Activated naive CD4-positive, alpha-beta T cell treated with anti-CD3 and anti-CD28 coated beads for 36 hours (primary cell): ENCODE measurements at regions not wholly inside any gene's neighbourhood (a gene's known extent, or its start where the extent isn't known, plus 50 kb on each side); places are given as distances from the start of the nearest gene placed in this dataset.
"Not testable (repeated sequence)": the region's sequence is repeated elsewhere in the genome, so short reads cannot be mapped to it uniquely, and the experiment has no call there.

ENCODE experiments used
- CTCF ChIA-PET: fragments of 350-600 bp; sonication (Branson Sonifier 250); formaldehyde crosslinking; loops from one replicate; lab custom pipeline; 2021; ENCODE audit warnings: antibody characterized with exemption; lab: Charles Lee
- DNase-seq: peaks from one replicate; pipeline ENCODE4 v3.0.0-alpha.2; 2020
- H3K27ac Mint-ChIP-seq: one replicate; pipeline ENCODE4 v1.8.0; 2021; ENCODE audit warnings: mild to moderate bottlenecking, mixed read lengths
- H3K27me3 Mint-ChIP-seq: one replicate; pipeline ENCODE4 v1.8.0; 2021; ENCODE audit warnings: low read depth, mixed read lengths
- H3K36me3 Mint-ChIP-seq: one replicate; pipeline ENCODE4 v1.8.0; 2021; ENCODE audit warnings: low read depth, mixed read lengths
- H3K4me1 Mint-ChIP-seq: one replicate; pipeline ENCODE4 v1.8.0; 2021; ENCODE audit warnings: low read depth, mixed read lengths
- H3K4me3 Mint-ChIP-seq: one replicate; pipeline ENCODE4 v1.8.0; 2021; ENCODE audit warnings: mild to moderate bottlenecking, moderate library complexity, mixed read lengths
- H3K9me3 Mint-ChIP-seq: one replicate; pipeline ENCODE4 v1.8.0; 2021; ENCODE audit warnings: mixed read lengths
- intact Hi-C: fragments of 100-400 bp; cut with micrococcal nuclease; formaldehyde crosslinking; loops from one replicate; pipeline ENCODE4 v1.15.1; 2023

- DNase-seq = no peak
- H3K9me3 Mint-ChIP-seq = no peaks in the 10 kb centered on the region
- no peak overlapping the region for H3K4me3 Mint-ChIP-seq
- H3K4me1 Mint-ChIP-seq = no peaks in the 10 kb centered on the region
- H3K27ac Mint-ChIP-seq = no peak overlapping the region
- CTCF ChIA-PET = no interaction called here
- no peaks in the 10 kb centered on the region for H3K36me3 Mint-ChIP-seq
- H3K27me3 Mint-ChIP-seq = peaks cover 27% of the 10 kb centered on the region
- intact Hi-C loops = no loop called here
Observed at GRCh38 chr6:99810942-99811620, 182.9 kb downstream of the MCHR2 start.

- DNase-seq = no peak
- Mint-ChIP-seq H3K27me3 (peaks cover 27% of the 10 kb centered on the region), H3K4me3 (no peak overlapping the region), H3K36me3 (no peaks in the 10 kb centered on the region), H3K27ac (no peak overlapping the region), H3K9me3 (no peaks in the 10 kb centered on the region), H3K4me1 (no peaks in the 10 kb centered on the region)
- CTCF ChIA-PET = no interaction called here
- intact Hi-C loops = no loop called here
Observed at GRCh38 chr6:99811636-99812035, 182.4 kb downstream of the MCHR2 start.

- intact Hi-C loops = no loop called here
- Mint-ChIP-seq H3K27me3 (peaks cover 25% of the 10 kb centered on the region), H3K4me1 (no peaks in the 10 kb centered on the region), H3K27ac (no peak overlapping the region), H3K36me3 (no peaks in the 10 kb centered on the region), H3K4me3 (no peak overlapping the region), H3K9me3 (no peaks in the 10 kb centered on the region)
- no peak for DNase-seq
- CTCF ChIA-PET = no interaction called here
Observed at GRCh38 chr6:99813565-99813964, 180.5 kb downstream of the MCHR2 start.

GRCh38 chr6:99814230-99814928 lies 179.6 kb downstream of the MCHR2 start:
- Mint-ChIP-seq H3K27ac (no peak overlapping the region), H3K27me3 (peaks cover 21% of the 10 kb centered on the region), H3K4me1 (no peaks in the 10 kb centered on the region), H3K4me3 (no peak overlapping the region), H3K36me3 (no peaks in the 10 kb centered on the region), H3K9me3 (no peaks in the 10 kb centered on the region)
- DNase-seq = no peak
- intact Hi-C loops = no loop called here
- CTCF ChIA-PET = no interaction called here

GRCh38 chr6:99816795-99817194 lies 177.2 kb downstream of the MCHR2 start:
- CTCF ChIA-PET = no interaction called here
- intact Hi-C loops = no loop called here
- Mint-ChIP-seq H3K4me3 (no peak overlapping the region), H3K27ac (no peak overlapping the region), H3K36me3 (no peaks in the 10 kb centered on the region), H3K4me1 (no peaks in the 10 kb centered on the region), H3K9me3 (no peaks in the 10 kb centered on the region), H3K27me3 (peaks cover 21% of the 10 kb centered on the region)
- DNase-seq = no peak

- Mint-ChIP-seq H3K27ac (no peak overlapping the region), H3K4me1 (no peaks in the 10 kb centered on the region), H3K4me3 (no peak overlapping the region), H3K9me3 (no peaks in the 10 kb centered on the region), H3K36me3 (no peaks in the 10 kb centered on the region), H3K27me3 (peaks cover 28% of the 10 kb centered on the region)
- CTCF ChIA-PET = no interaction called here
- intact Hi-C loops = no loop called here
- DNase-seq = no peak
Observed at GRCh38 chr6:99818161-99818560, 175.9 kb downstream of the MCHR2 start.

- no peak overlapping the region for H3K4me3 Mint-ChIP-seq
- H3K36me3 Mint-ChIP-seq = no peaks in the 10 kb centered on the region
- no peak overlapping the region for H3K27ac Mint-ChIP-seq
- CTCF ChIA-PET = no interaction called here
- peaks cover 28% of the 10 kb centered on the region for H3K27me3 Mint-ChIP-seq
- DNase-seq = no peak
- H3K9me3 Mint-ChIP-seq = no peaks in the 10 kb centered on the region
- intact Hi-C loops = no loop called here
- peaks cover 2% of the 10 kb centered on the region for H3K4me1 Mint-ChIP-seq
Observed at GRCh38 chr6:99819853-99820252, 174.2 kb downstream of the MCHR2 start.

GRCh38 chr6:99821164-99821563 lies 172.9 kb downstream of the MCHR2 start:
- Mint-ChIP-seq H3K4me3 (no peak overlapping the region), H3K27ac (no peak overlapping the region), H3K4me1 (peaks cover 2% of the 10 kb centered on the region), H3K27me3 (peaks cover 28% of the 10 kb centered on the region), H3K36me3 (no peaks in the 10 kb centered on the region), H3K9me3 (no peaks in the 10 kb centered on the region)
- intact Hi-C loops = no loop called here
- CTCF ChIA-PET = no interaction called here
- DNase-seq = no peak

GRCh38 chr6:99822741-99823512 lies 171.1 kb downstream of the MCHR2 start:
- no peak overlapping the region for H3K4me3 Mint-ChIP-seq
- H3K27me3 Mint-ChIP-seq = peaks cover 28% of the 10 kb centered on the region
- intact Hi-C loops = loop anchor here (2.0 kb wide), 2 partner anchors 234 to 492 kb away; no protein-coding TSS in a partner anchor
- H3K4me1 Mint-ChIP-seq = peaks cover 2% of the 10 kb centered on the region
- no peak overlapping the region for H3K27ac Mint-ChIP-seq
- DNase-seq = no peak
- CTCF ChIA-PET = interaction anchor here (0.6 to 1.2 kb wide), 3 partner anchors 15 to 493 kb away, joined by 3 read pairs; no protein-coding TSS in a partner anchor
- H3K36me3 Mint-ChIP-seq = no peaks in the 10 kb centered on the region
- H3K9me3 Mint-ChIP-seq = no peaks in the 10 kb centered on the region

- not testable (repeated sequence) for H3K4me1 Mint-ChIP-seq, H3K36me3 Mint-ChIP-seq, DNase-seq, H3K27ac Mint-ChIP-seq, H3K4me3 Mint-ChIP-seq, H3K9me3 Mint-ChIP-seq
- CTCF ChIA-PET = interaction anchor here (0.6 kb wide), 1 partner anchor 16 kb away, joined by 3 read pairs; no protein-coding TSS in a partner anchor
- peaks cover 28% of the 10 kb centered on the region for H3K27me3 Mint-ChIP-seq
- intact Hi-C loops = loop anchor here (2.0 kb wide), 2 partner anchors 235 to 493 kb away; no protein-coding TSS in a partner anchor
Observed at GRCh38 chr6:99823513-99824235, 170.3 kb downstream of the MCHR2 start.

- no peak overlapping the region for H3K4me3 Mint-ChIP-seq
- no peaks in the 10 kb centered on the region for H3K9me3 Mint-ChIP-seq
- intact Hi-C loops = no loop called here
- CTCF ChIA-PET = no interaction called here
- H3K36me3 Mint-ChIP-seq = no peaks in the 10 kb centered on the region
- no peaks in the 10 kb centered on the region for H3K4me1 Mint-ChIP-seq
- H3K27ac Mint-ChIP-seq = no peak overlapping the region
- peaks cover 2% of the 10 kb centered on the region for H3K27me3 Mint-ChIP-seq
- no peak for DNase-seq
Observed at GRCh38 chr6:99833034-99833433, 161.0 kb downstream of the MCHR2 start.

GRCh38 chr6:99836471-99836870 lies 157.6 kb downstream of the MCHR2 start:
- H3K36me3 Mint-ChIP-seq = no peaks in the 10 kb centered on the region
- DNase-seq = no peak
- intact Hi-C loops = no loop called here
- CTCF ChIA-PET = no interaction called here
- H3K27ac Mint-ChIP-seq = no peak overlapping the region
- H3K27me3 Mint-ChIP-seq = peaks cover 5% of the 10 kb centered on the region
- no peaks in the 10 kb centered on the region for H3K9me3 Mint-ChIP-seq
- H3K4me1 Mint-ChIP-seq = no peaks in the 10 kb centered on the region
- no peak overlapping the region for H3K4me3 Mint-ChIP-seq
